CD1c-positive myeloid dendritic cell (primary cell): ENCODE measurements at regions not wholly inside any gene's neighbourhood (a gene's known extent, or its start where the extent isn't known, plus 50 kb on each side); places are given as distances from the start of the nearest gene placed in this dataset.

Source experiments
- DNase-seq: peaks from one replicate; pipeline ENCODE4 v3.0.0-alpha.2; 2016; ENCODE audit errors: extremely low spot score

- DNase-seq, result no peak
Measured at GRCh38 chr10:111200505-111201186, 123.8 kb downstream of the ADRA2A start.

- no peak for DNase-seq
Measured at GRCh38 chr10:111203615-111204014, 126.8 kb downstream of the ADRA2A start.

- DNase-seq, result no peak
Measured at GRCh38 chr10:111204838-111205237, 128.0 kb downstream of the ADRA2A start.

- no peak for DNase-seq
Measured at GRCh38 chr10:111206521-111206920, 129.7 kb downstream of the ADRA2A start.

GRCh38 chr10:111207500-111207899 is 130.7 kb downstream of the ADRA2A start:
- peak; percentile 27 for DNase-seq

GRCh38 chr10:111208951-111209350 is 132.1 kb downstream of the ADRA2A start:
- no peak for DNase-seq

- no peak for DNase-seq
Measured at GRCh38 chr10:111209692-111210091, 132.9 kb downstream of the ADRA2A start.

- DNase-seq, result no peak
Measured at GRCh38 chr10:111211241-111211640, 134.4 kb downstream of the ADRA2A start.

- DNase-seq, result no peak
Measured at GRCh38 chr10:111211706-111212105, 134.9 kb downstream of the ADRA2A start.

GRCh38 chr10:111221682-111222480 is 145.1 kb downstream of the ADRA2A start:
- DNase-seq, result no peak

GRCh38 chr10:111222961-111223360 is 146.1 kb downstream of the ADRA2A start:
- DNase-seq, result no peak

GRCh38 chr10:111231779-111232178 is 154.9 kb downstream of the ADRA2A start:
- no peak for DNase-seq

GRCh38 chr10:111233439-111233838 is 156.6 kb downstream of the ADRA2A start:
- no peak for DNase-seq

- DNase-seq, result no peak
Measured at GRCh38 chr10:111234234-111234913, 157.5 kb downstream of the ADRA2A start.

- no peak for DNase-seq
Measured at GRCh38 chr10:111234914-111235302, 158.1 kb downstream of the ADRA2A start.

GRCh38 chr10:111240348-111240747 is 163.5 kb downstream of the ADRA2A start:
- no peak for DNase-seq

GRCh38 chr10:111243126-111243525 is 166.3 kb downstream of the ADRA2A start:
- DNase-seq, result no peak

- no peak for DNase-seq
Measured at GRCh38 chr10:111246136-111246535, 169.3 kb downstream of the ADRA2A start.

- DNase-seq, result no peak
Measured at GRCh38 chr10:111246814-111247452, 170.1 kb downstream of the ADRA2A start.

GRCh38 chr10:111247781-111248389 is 171.1 kb downstream of the ADRA2A start:
- DNase-seq, result no peak

- no peak for DNase-seq
Measured at GRCh38 chr10:111249925-111250324, 173.1 kb downstream of the ADRA2A start.
